ENCODE measurements at regions not wholly inside any gene's neighbourhood (a gene's known extent, or its start where the extent isn't known, plus 50 kb on each side); places are given as distances from the start of the nearest gene placed in this dataset.

DNA sequence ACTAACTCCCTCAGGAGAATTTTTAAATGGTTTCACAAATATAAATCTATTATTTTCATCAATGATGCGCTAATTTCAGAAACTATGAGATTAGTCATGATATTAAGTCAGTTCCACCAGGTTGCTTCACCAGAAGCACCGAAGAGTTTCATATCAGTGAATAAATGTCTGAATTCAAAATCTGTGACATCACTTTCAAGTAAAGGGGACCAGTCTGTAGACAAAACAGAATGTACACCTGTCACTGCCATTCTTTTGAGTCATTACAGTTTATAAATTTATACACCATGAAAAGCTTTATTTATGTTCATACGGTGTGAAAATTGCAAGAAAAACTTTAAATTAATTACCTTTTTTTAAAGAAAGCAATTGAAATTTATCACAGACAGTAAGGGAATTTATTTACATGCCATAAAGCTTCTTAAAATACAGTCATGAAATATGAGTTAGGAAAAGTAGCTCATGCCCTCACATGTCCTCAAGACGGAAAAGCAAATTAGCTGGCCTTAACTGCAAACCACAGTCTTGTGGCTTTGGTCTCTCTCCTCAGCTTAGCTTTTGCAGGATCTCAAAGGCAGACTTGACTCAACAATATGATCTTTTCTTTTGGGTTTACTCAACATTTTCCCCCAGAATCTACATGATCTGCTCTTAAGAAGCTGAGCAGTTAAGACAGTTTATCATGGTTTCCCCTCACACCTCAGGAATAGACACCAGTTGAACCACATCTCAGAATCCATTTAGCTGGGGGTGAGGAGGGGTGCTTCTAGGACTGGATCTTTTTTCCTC lies 177.7 kb upstream of the MCHR2 start:
- H3K9ac ChIP-seq (ENCODE audit: low read length) = no peak overlapping the region
- no peak overlapping the region for H3K27ac ChIP-seq (ENCODE audit: low read length in 2 of 2)
- no peak overlapping the region for H3K4me3 Mint-ChIP-seq
- no peak for TF ChIP-seq EZH2 (IDR thresholded peaks at IDR 0.05; ENCODE audit: borderline replicate concordance, insufficient read depth, low read depth, low read length, poor library complexity, severe bottlenecking)
- TF ChIP-seq, protein P1, sequence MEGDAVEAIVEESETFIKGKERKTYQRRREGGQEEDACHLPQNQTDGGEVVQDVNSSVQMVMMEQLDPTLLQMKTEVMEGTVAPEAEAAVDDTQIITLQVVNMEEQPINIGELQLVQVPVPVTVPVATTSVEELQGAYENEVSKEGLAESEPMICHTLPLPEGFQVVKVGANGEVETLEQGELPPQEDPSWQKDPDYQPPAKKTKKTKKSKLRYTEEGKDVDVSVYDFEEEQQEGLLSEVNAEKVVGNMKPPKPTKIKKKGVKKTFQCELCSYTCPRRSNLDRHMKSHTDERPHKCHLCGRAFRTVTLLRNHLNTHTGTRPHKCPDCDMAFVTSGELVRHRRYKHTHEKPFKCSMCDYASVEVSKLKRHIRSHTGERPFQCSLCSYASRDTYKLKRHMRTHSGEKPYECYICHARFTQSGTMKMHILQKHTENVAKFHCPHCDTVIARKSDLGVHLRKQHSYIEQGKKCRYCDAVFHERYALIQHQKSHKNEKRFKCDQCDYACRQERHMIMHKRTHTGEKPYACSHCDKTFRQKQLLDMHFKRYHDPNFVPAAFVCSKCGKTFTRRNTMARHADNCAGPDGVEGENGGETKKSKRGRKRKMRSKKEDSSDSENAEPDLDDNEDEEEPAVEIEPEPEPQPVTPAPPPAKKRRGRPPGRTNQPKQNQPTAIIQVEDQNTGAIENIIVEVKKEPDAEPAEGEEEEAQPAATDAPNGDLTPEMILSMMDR (IDR thresholded peaks at IDR 0.05) = no peak
- DNase-seq = no peak
- no peaks in the 10 kb centered on the region for H4K20me1 ChIP-seq (ENCODE audit: control insufficient read depth, insufficient read depth, low read length, poor library complexity, severe bottlenecking)
- H3K4me3 ChIP-seq (ENCODE audit: control extremely low read depth in 1 of 5, extremely low read depth in 1 of 5, insufficient read depth in 1 of 5, low read depth in 2 of 5, low read length in 4 of 5) = no peak overlapping the region
- H3K4me2 ChIP-seq (replicated peaks; ENCODE audit: low read depth, low read length, poor library complexity, severe bottlenecking) = no peak overlapping the region
- H3K27me3 Mint-ChIP-seq = peaks cover 6% of the 10 kb centered on the region
- H2AFZ ChIP-seq (ENCODE audit: insufficient read depth, low read depth, low read length, poor library complexity, severe bottlenecking) = no peak overlapping the region
- CTCF ChIA-PET = no interaction called here
- no peaks in the 10 kb centered on the region for H3K9me3 ChIP-seq (ENCODE audit: control extremely low read depth in 1 of 3, control insufficient read depth in 2 of 3, insufficient read depth in 1 of 3, low read length in 2 of 3)
- ATAC-seq (ENCODE audit: low read depth) = no peak
- H3K4me1 ChIP-seq (ENCODE audit: control insufficient read depth in 2 of 2, insufficient read depth in 2 of 2, low read length in 2 of 2) = no peaks in the 10 kb centered on the region
- intact Hi-C loops (cut with micrococcal nuclease) = no loop called here
- H3K9me3 Mint-ChIP-seq (ENCODE audit: insufficient read depth) = no peaks in the 10 kb centered on the region
- H3K27me3 ChIP-seq (replicated peaks in 1 of 4; ENCODE audit: control extremely low read depth in 1 of 4, control insufficient read depth in 3 of 4, insufficient read depth in 4 of 4, low read length in 3 of 4) = no peaks in the 10 kb centered on the region
- POLR2A ChIA-PET = no interaction called here
- no peak overlapping the region for H3K27ac Mint-ChIP-seq
- no peaks in the 10 kb centered on the region for H3K36me3 ChIP-seq (replicated peaks in 1 of 2; ENCODE audit: control extremely low read depth in 1 of 2, control insufficient read depth in 1 of 2, extremely low read depth in 1 of 2, insufficient read depth in 2 of 2, low read length in 1 of 2)
- WGBS (ENCODE audit: insufficient coverage) = 68% methylated on average over 2 of the region's 4 CpGs
- no peaks in the 10 kb centered on the region for H3K79me2 ChIP-seq (ENCODE audit: control insufficient read depth, insufficient read depth, low read length)
- no peaks in the 10 kb centered on the region for H3K4me1 Mint-ChIP-seq

DNA sequence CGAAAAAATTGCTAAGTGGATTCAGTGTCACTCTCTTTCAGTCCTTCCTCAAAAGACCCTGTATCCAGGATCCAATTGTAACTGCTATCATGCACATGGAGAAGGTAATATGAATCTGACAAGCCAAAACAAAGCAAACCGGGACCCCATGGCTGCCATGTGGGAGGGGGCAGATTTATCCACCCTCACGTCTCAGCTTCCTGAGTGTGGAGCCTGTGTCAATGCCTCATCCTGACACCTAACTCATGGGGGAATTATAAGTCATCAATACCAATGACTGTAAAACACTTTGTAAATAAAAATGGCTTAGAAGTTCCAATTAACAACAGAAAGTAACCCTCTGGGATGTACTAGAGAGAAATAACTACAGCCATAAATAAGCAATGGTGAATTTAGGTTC lies 174.1 kb upstream of the MCHR2 start:
- Histone ChIP-seq H3K4me2 (replicated peaks; ENCODE audit: low read depth, low read length, poor library complexity, severe bottlenecking) (no peak overlapping the region), H2AFZ (ENCODE audit: insufficient read depth, low read depth, low read length, poor library complexity, severe bottlenecking) (no peak overlapping the region), H3K27me3 (replicated peaks in 1 of 4; ENCODE audit: control extremely low read depth in 1 of 4, control insufficient read depth in 3 of 4, insufficient read depth in 4 of 4, low read length in 3 of 4) (no peaks in the 10 kb centered on the region), H4K20me1 (ENCODE audit: control insufficient read depth, insufficient read depth, low read length, poor library complexity, severe bottlenecking) (no peaks in the 10 kb centered on the region), H3K36me3 (replicated peaks in 1 of 2; ENCODE audit: control extremely low read depth in 1 of 2, control insufficient read depth in 1 of 2, extremely low read depth in 1 of 2, insufficient read depth in 2 of 2, low read length in 1 of 2) (no peaks in the 10 kb centered on the region), H3K79me2 (ENCODE audit: control insufficient read depth, insufficient read depth, low read length) (no peaks in the 10 kb centered on the region), H3K4me1 (ENCODE audit: control insufficient read depth in 2 of 2, insufficient read depth in 2 of 2, low read length in 2 of 2) (no peaks in the 10 kb centered on the region), H3K9me3 (ENCODE audit: control extremely low read depth in 1 of 3, control insufficient read depth in 2 of 3, insufficient read depth in 1 of 3, low read length in 2 of 3) (no peaks in the 10 kb centered on the region), H3K9ac (ENCODE audit: low read length) (no peak overlapping the region), H3K27ac (ENCODE audit: low read length in 2 of 2) (no peak overlapping the region), H3K4me3 (ENCODE audit: control extremely low read depth in 1 of 5, extremely low read depth in 1 of 5, insufficient read depth in 1 of 5, low read depth in 2 of 5, low read length in 4 of 5) (no peak overlapping the region)
- ChIA-PET CTCF (no interaction called here), POLR2A (no interaction called here)
- WGBS (ENCODE audit: insufficient coverage) = 50% methylated on average over 2 of the region's 3 CpGs
- no peaks in the 10 kb centered on the region for H3K9me3 Mint-ChIP-seq (ENCODE audit: insufficient read depth)
- no peak for TF ChIP-seq EZH2 (IDR thresholded peaks at IDR 0.05; ENCODE audit: borderline replicate concordance, insufficient read depth, low read depth, low read length, poor library complexity, severe bottlenecking)
- TF ChIP-seq, protein P1 (IDR thresholded peaks at IDR 0.05) = no peak
- intact Hi-C loops (cut with micrococcal nuclease) = no loop called here
- ATAC-seq (ENCODE audit: low read depth) (no peak), DNase-seq (no peak)
- H3K27ac Mint-ChIP-seq = no peak overlapping the region
- H3K4me1 Mint-ChIP-seq = no peaks in the 10 kb centered on the region
- peaks cover 7% of the 10 kb centered on the region for H3K27me3 Mint-ChIP-seq
- H3K4me3 Mint-ChIP-seq = no peak overlapping the region
